IPS-NIHi7 (cell line): ENCODE measurements at regions not wholly inside any gene's neighbourhood (a gene's known extent, or its start where the extent isn't known, plus 50 kb on each side); places are given as distances from the start of the nearest gene placed in this dataset.
"Not testable (repeated sequence)": the region's sequence is repeated elsewhere in the genome, so short reads cannot be mapped to it uniquely, and the experiment has no call there.

Source experiments
- DNase-seq: peaks from one replicate; pipeline ENCODE4 v3.0.0; 2012; ENCODE audit warnings: mixed read lengths; ENCODE audit errors: extremely low spot score

DNA sequence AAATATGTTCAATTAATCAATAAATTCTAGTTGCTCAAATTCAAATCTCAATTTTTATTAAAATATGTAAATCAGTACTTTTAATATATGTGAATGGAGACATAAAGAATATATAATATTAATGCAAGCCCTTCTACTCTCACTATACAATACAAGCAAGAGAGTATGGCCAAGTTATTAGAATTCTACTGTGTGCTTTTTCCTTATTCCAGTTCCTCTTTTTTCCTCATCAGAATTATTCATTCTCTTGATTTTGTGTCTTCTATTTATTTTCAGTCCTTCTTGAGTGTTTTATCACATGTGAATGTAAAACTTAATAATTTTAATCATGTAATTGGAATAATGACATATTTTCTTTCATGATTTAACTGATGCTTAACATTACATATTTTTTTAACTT, 276.8 kb downstream of the PCDH20 start:
- no peak for DNase-seq

GRCh38 chr13:61136515-61136914, 279.1 kb downstream of the PCDH20 start:
- DNase-seq = no peak

DNA sequence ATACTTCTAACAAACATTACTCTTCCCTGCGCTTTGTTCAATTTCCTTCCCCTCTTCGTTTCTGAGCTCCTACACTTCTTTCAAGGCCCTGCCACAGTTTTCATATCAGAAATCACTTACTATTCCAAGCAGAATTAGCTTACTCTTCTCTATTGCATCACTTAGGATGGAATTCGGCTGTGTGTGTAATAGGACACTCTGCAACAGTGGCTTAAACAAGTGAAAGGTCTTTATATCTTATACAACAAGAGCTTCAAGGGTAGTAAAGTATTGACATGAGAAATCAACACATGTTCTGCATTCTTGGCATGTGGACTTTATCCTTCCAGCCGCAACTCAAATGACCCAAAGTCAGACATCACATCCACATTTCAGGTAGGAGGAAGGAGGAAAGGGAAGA, 279.6 kb downstream of the PCDH20 start:
- DNase-seq = no peak

DNA sequence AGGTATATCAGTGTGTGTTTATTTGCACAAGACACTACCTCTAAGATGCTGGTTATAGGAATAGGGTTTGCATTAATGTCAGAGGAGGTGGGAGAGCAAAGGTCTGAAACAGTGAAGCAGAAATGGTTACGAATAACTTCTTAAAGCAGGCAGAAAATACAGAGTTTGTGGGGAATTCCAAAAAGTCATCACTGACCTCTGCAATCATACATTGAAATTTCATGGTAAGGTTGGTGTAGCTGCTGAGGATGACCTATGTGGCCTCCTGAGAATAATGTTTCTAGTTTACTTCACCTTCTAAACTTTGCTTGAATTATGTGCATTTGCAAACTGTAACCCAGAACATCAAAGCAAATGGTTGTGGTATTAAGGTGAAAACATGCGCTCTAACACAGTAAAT, 280.1 kb downstream of the PCDH20 start:
- DNase-seq = no peak

DNA sequence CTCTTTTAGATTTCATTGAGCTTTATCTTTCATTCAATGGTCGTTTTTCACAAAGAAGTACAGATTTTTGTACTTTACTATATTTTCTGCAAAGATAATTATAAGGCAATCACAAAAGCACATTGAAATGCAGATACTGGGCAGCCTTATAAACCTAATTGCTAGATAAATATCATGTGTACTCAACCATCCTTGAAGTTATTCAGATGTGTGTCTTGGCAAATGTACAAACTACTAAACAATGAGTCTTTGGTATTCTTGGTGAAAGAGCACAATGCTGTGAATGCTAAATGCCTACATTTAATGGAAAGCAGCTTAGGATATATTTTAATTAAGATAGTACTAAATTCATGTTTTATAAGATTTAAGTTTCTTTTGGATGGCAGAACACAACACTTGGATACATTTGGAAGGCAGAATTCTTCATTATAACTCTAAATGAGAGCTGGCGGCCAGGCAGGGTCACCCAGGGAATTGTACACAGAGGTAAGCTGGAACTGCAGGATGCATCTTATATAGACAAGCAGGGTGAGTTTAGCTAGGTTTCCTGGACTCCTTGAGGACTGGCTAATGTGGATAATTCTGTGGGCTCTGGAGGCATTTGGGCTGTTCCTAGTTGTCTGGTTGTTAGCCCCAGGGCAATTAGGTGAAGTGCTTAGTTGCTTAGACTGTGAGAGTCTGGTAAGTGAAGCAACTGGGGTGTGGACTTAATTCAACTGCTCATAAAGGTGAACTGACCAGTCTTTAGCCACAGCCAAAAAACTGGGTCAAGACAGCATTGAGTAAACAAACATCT, 286.6 kb downstream of the PCDH20 start:
- DNase-seq = no peak

- no peak for DNase-seq
These were observed 291.9 kb downstream of the PCDH20 start for GRCh38 chr13:61123538-61124289.

DNA sequence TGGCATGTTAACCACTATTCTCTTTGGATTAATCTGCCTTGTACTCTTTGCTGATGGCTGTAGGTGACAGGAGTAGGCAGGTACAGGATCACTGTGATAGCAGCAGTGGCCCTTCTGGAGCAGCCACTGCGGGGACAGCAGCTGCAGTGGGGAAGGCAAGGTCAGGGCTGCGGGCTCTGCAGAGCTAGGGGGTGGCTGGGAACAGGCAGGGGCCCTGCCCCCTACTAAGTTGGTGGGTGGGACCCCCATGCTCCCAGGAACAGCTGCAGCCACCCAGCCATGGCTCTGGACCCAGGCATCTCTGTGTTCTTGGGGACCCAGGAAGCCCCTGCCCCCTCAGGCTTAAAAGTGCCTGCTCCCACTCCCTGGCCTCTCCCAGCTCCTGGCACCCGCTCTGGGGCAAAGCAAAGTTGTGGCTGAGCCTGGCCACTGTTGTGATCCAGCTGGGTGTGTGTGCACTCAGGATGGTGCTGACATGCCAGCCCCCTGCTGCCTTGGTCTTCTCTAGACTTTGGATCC, 302.4 kb downstream of the PCDH20 start:
- no peak for DNase-seq

DNA sequence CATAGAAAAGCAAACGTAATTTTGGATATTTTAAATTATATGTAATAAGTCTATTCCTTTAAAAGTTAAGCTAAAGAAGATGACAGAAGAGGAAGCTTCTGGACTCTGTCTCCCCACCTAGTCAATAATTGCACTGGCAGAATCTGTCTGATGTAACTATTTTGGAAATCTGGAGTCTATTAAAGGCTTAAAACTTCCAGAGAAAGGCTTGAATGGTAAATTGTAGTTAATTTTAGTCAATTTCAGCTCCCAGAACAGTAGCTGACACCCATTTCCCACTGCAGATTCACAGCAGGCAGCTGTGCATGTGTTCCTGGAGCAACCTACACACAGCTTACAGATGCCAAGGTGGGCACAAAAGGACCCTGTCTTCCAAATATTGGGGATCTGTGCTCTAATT, 304.1 kb downstream of the PCDH20 start:
- DNase-seq = no peak

DNA sequence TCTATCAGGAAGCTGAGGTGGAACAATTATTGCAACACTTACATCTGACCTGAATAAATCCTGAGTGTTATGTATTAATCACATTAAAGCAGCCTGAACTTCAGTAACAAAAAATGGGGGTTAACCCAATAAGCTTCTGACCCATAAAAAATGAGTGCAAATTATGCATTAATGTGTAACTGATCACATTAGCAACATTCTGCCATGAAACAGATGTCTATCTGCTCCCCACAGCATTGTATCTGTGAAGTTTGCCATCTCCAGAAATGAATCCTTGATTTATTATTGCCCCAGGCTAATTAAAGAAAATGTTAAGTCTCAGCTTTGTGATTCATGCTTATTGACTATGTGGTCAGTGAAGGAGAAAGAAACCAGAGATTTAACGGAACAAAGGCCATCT, 304.9 kb downstream of the PCDH20 start:
- no peak for DNase-seq

DNA sequence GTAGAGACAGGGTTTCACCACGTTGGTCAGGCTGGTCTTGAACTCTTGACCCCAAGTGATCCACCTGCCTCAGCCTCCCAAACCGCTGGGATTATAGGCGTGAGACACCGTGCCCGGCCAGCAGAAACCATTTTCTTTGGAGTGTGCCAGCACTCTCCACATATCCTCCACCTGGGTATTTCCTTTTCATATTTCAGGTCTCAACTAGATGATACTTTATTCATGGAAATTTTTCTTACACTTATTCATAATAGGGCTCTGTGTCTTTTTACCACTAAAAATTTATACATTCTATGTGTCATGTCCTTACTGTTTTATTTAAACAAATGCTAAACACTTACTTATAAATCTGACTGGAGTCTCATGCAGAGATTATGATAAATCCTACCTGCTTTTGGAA, 305.9 kb downstream of the PCDH20 start:
- DNase-seq = no peak

DNA sequence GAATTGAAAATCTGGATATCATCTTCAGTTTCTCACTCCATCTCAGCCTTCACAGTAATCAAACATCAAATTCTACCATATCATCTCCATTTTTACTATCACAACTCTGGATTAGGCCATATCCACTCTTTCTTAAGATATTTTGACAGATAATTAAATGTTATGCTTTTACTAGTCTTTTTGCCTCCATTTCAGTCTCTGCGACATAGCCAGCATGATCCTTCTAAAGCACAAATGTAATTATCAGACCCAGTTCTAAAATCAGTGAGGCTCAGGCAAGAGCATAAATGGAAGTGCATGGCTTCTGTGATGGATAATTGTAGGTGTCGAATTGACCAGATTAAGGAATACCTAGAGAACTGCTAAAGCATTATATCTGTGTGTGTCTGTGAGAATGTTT, 307.7 kb downstream of the PCDH20 start:
- no peak for DNase-seq

- no peak for DNase-seq
These were observed 319.8 kb downstream of the PCDH20 start for GRCh38 chr13:61095885-61096284.

DNA sequence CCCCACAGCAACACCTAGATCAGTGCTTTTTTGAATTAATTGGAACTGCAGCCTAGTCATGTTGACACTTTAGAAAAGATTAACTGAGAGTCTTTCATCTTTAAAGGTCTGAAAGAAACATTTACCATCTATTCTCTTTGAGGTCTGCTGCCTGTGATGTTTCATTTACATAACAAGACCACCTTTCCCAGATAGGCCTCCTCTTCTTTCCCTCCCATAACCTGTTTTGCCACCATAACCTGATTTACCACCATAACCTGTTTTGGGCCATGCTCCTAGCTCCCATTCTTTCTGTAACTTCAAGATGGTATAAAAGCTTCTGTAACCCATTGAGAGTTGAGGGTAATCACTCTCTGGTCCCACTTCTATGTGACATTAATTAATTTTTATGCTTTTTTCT, 320.8 kb downstream of the PCDH20 start:
- DNase-seq = peak; percentile 22

DNA sequence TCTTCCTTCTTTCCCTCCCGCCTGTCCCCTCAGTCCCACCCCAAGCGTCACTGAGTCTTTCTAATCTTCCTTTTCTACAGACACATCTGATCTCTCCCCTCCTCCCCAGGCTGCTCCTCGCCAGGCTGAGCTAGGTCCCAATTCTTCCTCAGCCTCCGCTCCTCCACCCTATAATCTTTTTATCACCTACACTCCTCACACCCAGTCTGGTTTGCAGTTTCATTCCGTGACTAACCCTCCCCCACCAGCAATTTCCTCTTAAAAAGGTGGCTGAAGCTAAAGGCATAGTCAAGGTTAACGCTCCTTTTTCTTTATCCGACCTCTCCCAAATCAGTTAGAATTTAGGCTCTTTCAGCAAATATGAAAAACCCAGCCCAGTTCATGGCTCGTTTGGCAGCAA, 325.8 kb downstream of the PCDH20 start:
- not testable (repeated sequence) for DNase-seq

- DNase-seq = no peak
These were observed 329.6 kb downstream of the PCDH20 start for GRCh38 chr13:61086087-61086486.

GRCh38 chr13:61084988-61085387, 330.7 kb downstream of the PCDH20 start:
- no peak for DNase-seq

DNA sequence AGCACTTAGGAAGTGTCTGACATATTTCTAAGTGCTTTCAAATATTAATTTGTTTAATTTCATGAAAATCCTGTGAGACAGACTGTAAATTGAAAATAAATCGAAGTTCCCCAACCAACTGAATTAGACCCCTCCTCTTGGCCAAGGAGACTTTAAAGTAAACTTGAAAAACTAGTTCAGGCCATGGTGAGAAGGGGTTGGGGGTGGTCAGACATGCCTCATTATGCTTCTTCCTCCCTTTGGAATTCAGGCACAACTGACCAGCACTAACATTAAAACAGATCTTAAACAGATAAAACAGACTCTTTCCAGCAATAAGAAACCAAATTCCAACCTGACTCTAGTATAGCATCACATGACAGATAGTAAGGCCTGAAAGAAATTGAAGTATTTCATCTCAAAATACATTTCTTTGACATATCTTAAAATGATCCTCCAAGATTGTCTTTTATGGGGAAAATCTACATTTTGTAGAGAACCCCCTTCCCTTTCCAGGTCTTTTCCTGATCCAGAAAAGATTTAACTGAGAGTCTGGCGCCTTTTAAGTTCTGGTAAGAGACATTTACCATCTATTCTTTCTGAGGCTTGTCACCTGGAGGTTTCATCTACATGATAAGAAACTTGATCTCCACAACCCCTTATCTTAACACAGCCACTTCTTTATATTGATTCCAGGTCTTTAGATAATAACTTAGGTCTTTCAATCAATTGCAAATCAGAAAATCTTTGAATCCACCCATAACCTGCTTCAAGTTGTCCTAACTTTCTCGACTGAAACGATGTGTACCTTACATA, 336.5 kb downstream of the PCDH20 start:
- no peak for DNase-seq

GRCh38 chr13:61052175-61052574, 363.5 kb downstream of the PCDH20 start:
- no peak for DNase-seq

DNA sequence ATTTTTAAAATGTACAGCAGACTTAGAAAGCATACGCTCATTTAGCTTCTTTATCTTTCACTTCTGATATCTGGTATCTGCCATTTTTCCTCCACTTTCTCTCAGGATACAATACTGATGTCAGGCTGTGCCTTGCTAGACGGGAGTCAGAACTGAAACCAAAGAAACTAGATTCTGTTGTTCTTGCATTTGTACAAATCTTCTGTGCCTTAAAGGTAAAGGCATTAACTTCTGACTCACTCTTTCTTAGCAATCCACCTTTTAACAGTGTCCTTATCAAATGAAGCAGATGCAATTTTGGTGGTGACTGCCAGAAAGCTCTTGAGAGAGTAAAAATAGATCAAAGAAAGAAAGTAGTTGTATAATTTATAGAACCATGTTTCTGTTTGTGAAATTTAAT, 370.4 kb downstream of the PCDH20 start:
- no peak for DNase-seq

GRCh38 chr13:61040181-61040580, 375.5 kb downstream of the PCDH20 start:
- no peak for DNase-seq

GRCh38 chr13:61039302-61039701, 376.3 kb downstream of the PCDH20 start:
- DNase-seq = no peak

DNA sequence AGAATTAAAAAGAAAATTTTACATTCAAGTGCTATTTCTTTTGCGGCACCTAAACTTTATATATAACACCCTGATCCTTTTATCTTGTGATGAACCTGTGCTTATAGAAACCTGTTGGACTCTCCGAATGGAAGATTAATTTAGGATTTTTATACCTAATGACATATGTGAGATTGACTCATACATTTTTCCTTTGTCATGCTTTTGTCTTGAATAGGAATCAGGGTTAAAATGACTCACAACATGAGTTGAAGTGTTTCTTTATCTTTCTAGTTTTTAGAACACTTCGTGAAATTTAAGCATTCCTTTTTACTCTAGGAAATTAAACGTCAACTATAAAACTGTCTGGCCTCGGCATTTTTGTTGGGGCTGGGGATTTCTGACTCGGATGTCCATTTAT, 378.9 kb downstream of the PCDH20 start:
- DNase-seq = no peak
